GM11168 (cell line): ENCODE measurements at regions not wholly inside any gene's neighbourhood (a gene's known extent, or its start where the extent isn't known, plus 50 kb on each side); places are given as distances from the start of the nearest gene placed in this dataset.

ENCODE experiments used
- in situ Hi-C: fragments of 300-500 bp; cut with MboI; formaldehyde crosslinking; loops from one replicate; pipeline ENCODE4 v1.12.0; 2022; ENCODE audit warnings: low sequenced_read_pairs; ENCODE audit not compliant: unreplicated experiment

- in situ Hi-C loops = no loop called here
Observed at GRCh38 chr15:62966294-62967078, 76.1 kb upstream of the TPM1 start.

- in situ Hi-C loops = no loop called here
Observed at GRCh38 chr15:62968699-62969098, 73.8 kb upstream of the TPM1 start.

DNA sequence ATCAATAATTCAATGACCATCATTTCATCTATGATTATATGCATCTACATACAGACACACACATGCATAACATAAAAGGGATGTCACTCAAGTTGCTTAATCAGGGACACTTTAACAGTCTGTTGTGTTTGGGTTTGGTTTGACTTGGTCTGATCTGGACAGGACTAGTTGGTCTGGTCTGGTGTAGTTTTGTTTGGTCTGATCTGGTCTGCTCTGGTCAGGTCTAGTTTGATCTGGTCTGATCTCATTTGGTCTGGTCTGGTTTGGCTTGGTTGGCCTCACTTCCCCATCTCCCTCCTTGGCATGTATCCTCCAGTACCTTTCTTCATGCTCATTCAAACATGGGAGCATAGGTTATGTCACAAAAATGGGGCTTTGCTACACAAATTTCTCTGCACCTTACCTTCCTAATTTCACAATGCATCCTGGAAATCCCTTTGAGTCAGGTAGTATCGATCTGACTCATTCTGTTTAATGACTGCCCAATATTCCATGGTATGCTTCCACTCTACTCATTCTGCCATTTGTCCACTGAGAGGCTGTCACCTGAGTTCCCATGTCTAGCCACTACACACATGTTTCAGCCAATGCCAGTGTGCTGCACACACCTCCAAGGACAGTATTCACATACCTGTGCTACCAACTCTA lies 73.0 kb upstream of the TPM1 start:
- in situ Hi-C loops = no loop called here

DNA sequence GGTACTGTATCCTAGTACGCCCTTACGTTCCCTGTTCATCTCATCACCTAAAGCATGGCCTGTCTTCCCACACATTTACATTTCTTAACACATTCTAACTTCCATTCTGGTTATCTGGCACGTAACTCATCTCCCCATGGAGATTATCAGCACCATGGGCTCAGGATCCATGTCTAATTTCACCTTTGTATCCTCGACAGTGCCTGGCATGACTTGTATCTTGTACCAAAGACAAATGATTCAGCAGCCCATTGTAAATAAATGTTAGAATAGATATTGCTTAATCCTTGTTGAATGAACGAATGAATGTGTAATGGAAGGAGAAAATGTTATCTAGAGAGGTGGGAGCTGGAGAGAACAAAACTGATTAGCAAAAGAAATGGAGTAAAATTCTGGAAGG lies 69.7 kb upstream of the TPM1 start:
- in situ Hi-C loops = no loop called here

- in situ Hi-C loops = no loop called here
Observed at GRCh38 chr15:62975515-62975914, 67.0 kb upstream of the TPM1 start.

- in situ Hi-C loops = no loop called here
Observed at GRCh38 chr15:62976301-62976881, 66.2 kb upstream of the TPM1 start.

GRCh38 chr15:62977952-62978811 lies 64.4 kb upstream of the TPM1 start:
- in situ Hi-C loops = no loop called here

DNA sequence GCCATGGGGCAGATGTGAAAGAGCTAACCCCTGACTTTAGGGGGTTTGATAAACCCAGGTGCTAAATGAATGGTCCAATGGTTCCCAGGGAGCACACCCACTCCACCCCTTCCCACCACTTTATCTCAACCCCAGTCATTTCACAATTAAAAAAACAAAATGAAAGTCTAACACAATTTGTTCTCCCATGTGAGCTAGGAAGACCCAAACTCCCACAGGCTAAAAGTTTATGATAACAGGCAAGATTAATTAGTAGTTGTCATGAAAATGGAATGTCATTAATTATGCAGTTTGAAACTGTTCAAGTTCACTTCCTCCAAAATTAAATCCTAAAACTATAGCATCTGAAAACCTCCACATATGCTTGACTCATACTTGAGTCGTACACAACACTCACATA lies 63.3 kb upstream of the TPM1 start:
- in situ Hi-C loops = no loop called here

- in situ Hi-C loops = no loop called here
Observed at GRCh38 chr15:62981071-62981470, 61.5 kb upstream of the TPM1 start.

GRCh38 chr15:62983956-62984355 lies 58.6 kb upstream of the TPM1 start:
- in situ Hi-C loops = no loop called here

GRCh38 chr15:62985768-62986167 lies 56.8 kb upstream of the TPM1 start:
- in situ Hi-C loops = no loop called here

DNA sequence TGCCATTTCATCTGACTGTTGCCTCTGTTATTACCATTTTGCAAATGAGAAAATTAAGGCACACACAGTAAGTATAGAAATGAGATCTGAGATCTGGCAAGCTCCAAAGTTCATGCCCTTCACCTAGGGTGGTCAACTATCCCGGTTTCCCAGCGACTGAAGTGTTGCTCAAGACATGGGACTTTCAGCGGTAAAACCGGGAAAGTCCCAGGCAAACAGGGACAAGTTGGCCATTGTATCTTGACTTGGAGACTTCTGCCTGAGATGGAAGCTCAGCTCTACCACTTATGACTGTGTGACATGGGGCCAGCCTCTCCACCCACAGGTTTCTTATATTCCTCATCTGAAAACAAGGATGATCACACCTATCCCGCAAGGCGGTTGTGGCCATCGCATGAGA lies 55.6 kb upstream of the TPM1 start:
- in situ Hi-C loops = no loop called here

DNA sequence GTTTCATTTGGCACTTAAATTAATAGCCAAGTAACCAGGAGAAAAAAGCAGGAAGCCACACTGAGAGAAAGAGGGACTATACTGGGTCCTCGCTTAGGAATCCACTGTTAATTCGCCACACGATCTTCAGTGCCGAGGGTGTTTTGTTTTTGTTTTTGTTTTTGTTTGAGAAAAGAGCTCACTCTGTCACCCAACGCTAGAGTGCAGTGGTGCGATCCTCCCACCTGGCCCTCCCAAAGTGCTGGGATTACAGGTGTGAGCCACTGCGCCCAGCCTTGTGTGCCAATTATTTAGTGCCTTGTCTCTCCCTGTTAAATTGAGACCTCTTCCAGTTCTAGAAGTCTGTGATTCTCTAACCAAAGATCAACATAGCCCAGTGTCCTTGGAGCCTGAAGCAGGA lies 53.8 kb upstream of the TPM1 start:
- in situ Hi-C loops = no loop called here

DNA sequence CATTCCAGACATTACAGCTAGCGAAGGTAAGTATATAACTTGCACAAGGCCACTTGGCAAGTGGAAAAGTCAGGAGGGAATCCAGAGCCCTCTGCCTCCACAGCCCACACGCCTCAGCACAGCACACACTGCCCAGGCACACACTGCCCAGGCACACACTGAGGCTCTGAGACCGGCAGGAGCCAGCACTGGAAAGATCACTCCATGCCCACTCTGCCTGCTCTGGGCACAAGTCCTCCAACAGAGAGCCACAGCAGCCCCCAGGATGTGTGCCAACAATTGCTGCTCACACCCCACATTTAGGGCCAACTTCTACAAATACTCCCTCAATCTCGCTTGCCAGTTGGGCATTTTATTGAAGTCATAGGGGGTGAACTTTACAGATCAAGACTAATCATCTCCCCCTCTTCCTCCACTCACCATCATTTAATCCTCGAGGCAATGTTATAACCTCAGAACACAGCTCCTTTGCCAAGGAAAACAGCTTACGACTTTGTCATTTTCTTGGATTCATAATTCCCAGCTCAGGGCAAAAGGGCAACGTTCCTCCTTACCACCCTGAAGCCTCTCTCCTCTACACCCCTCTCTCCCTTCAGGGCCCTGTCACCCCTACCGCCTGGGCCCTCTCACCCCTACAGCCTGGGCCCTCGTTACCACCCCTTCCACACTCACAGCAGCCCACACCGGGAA lies 53.0 kb upstream of the TPM1 start:
- in situ Hi-C loops = no loop called here

DNA sequence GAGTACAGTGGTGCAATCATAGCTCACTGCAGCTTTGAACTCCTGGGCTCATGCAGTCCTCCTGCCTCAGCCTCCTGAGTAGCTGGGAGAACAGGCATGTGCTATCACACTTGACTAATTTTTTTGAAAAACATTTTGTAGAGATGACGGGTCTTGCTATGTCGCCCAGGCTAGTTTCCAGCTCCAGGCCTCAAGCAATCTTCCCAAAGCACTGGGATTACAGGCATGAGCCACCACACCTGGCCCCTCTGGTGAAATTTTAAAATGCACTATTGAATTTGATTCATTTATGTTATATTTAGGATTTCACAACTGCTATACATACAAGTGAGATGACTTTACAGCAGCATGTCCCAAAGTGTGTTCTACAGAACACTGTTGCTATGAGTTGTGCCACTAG lies 50.8 kb upstream of the TPM1 start:
- in situ Hi-C loops = no loop called here

DNA sequence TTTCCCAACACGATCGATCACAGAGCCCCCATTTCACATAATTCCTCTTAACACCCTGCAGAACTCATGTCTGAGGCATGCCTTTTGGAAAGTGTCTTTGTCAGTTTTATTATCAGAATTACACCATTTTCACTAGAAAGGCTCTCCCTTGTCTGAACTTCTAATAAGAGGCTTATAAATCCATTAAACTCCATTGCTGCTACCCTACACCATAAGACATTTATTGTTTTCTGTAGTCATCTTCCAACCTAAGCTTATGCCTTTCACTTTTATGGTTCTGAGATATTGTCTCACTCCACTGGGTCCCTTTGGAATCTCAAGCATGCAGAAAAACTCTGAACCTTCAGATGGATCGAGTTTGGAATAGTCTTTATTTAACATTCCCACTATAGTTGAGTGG lies 50.2 kb upstream of the TPM1 start:
- in situ Hi-C loops = no loop called here
